Thoracic aorta (tissue), 2 donors: ENCODE measurements at regions not wholly inside any gene's neighbourhood (a gene's known extent, or its start where the extent isn't known, plus 50 kb on each side); places are given as distances from the start of the nearest gene placed in this dataset.

Experiments
- ATAC-seq: fragments of 150-250 bp; one replicate; pipeline ENCODE4 v1.8.0; 2017; ENCODE audit warnings: low read depth; ENCODE audit not compliant: insufficient number of reproducible peaks, low FRiP score
- DNase-seq: peaks from one replicate; pipeline ENCODE4 v3.0.0-alpha.2; 2020; ENCODE audit warnings: low spot score
- H3K27ac ChIP-seq, 2 donors: fragments of 200-600 bp; sonication (generic); 1 replicate in 1 of 2; 2 replicates in 1 of 2; pipeline ENCODE4 v1.5.1; 2016; ENCODE audit warnings: mild to moderate bottlenecking in 2 of 2, moderate library complexity in 2 of 2
- H3K27me3 ChIP-seq: fragments of 200-600 bp; sonication (generic); replicated peaks from 2 replicates; pipeline ENCODE4 v1.6.0; 2016; ENCODE audit warnings: mild to moderate bottlenecking; ENCODE audit not compliant: insufficient read depth
- H3K36me3 ChIP-seq: fragments of 200-600 bp; sonication (generic); one replicate; pipeline ENCODE4 v1.5.1; 2016
- H3K4me1 ChIP-seq, 2 donors: fragments of 200-600 bp; sonication (generic); 1 replicate in 1 of 2; 2 replicates in 1 of 2; pipeline versions ENCODE4 v1.5.1 to v1.6.0; 2016; ENCODE audit warnings: low read depth in 2 of 2, mild to moderate bottlenecking in 1 of 2; ENCODE audit not compliant: control insufficient read depth in 1 of 2
- H3K4me3 ChIP-seq: fragments of 200-600 bp; sonication (generic); 2 replicates; pipeline ENCODE4 v1.5.1; 2016; ENCODE audit warnings: mild to moderate bottlenecking
- H3K9me3 ChIP-seq: fragments of 200-600 bp; sonication (generic); 2 replicates; pipeline ENCODE4 v1.5.1; 2016
- TF ChIP-seq, protein P1 (sequence below): fragments of 200-600 bp; sonication (generic); IDR thresholded peaks from one replicate; pipeline ENCODE4 v1.5.1; 2019; ENCODE audit warnings: antibody characterized with exemption

DNA sequence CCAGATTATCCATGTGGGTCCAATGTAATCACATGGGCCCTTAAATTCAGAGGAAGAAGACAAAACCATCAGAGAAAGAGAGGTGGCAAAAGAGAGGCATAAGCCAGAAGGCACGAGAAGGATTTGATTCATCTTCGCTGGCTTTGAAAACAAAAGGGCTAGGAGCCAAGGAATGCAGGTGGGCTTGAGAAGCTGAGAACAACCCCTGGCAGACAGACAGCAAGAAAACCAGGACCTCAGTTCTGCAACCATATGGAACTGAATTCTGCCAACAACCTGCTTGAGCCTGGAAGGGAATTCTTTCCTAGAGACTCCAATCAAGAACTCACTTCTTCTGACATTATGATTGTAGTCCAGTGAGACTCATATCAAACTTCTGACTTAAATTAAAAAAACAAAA lies 1531.8 kb downstream of the PCDH7 start:
- H3K27ac ChIP-seq: no peak overlapping the region
- H3K36me3 ChIP-seq: no peaks in the 10 kb centered on the region
- DNase-seq (no peak), ATAC-seq (no peak)
- H3K9me3 ChIP-seq: no peaks in the 10 kb centered on the region
- TF ChIP-seq, protein P1, sequence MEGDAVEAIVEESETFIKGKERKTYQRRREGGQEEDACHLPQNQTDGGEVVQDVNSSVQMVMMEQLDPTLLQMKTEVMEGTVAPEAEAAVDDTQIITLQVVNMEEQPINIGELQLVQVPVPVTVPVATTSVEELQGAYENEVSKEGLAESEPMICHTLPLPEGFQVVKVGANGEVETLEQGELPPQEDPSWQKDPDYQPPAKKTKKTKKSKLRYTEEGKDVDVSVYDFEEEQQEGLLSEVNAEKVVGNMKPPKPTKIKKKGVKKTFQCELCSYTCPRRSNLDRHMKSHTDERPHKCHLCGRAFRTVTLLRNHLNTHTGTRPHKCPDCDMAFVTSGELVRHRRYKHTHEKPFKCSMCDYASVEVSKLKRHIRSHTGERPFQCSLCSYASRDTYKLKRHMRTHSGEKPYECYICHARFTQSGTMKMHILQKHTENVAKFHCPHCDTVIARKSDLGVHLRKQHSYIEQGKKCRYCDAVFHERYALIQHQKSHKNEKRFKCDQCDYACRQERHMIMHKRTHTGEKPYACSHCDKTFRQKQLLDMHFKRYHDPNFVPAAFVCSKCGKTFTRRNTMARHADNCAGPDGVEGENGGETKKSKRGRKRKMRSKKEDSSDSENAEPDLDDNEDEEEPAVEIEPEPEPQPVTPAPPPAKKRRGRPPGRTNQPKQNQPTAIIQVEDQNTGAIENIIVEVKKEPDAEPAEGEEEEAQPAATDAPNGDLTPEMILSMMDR: no peak
- H3K27me3 ChIP-seq: no peaks in the 10 kb centered on the region
- H3K4me3 ChIP-seq: no peak overlapping the region
- H3K4me1 ChIP-seq: no peaks in the 10 kb centered on the region

DNA sequence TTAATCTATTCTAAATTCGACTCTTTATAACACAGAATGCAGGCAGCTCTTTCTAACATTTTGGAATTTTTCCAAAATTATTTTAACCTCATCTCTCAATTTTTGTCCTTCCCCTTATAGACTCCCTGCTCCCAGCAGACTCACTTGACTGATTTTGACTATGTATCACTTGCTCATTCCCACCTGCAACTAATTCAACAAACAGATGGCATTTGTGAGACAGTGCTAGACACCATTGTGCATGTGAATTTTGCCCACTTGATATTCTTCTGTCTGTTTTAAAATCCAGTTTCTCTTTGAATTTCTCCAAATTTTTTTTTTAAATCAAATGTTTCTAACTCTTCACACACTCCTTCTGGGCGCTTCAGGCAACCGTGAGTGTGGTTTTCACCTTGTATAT lies 1534.0 kb downstream of the PCDH7 start:
- Histone ChIP-seq H3K36me3 (no peaks in the 10 kb centered on the region), H3K4me3 (no peak overlapping the region), H3K9me3 (no peaks in the 10 kb centered on the region), H3K27me3 (no peaks in the 10 kb centered on the region), H3K4me1 (no peaks in the 10 kb centered on the region), H3K27ac (no peak overlapping the region)
- no peak for ATAC-seq
- TF ChIP-seq, protein P1: no peak
- DNase-seq: no peak

DNA sequence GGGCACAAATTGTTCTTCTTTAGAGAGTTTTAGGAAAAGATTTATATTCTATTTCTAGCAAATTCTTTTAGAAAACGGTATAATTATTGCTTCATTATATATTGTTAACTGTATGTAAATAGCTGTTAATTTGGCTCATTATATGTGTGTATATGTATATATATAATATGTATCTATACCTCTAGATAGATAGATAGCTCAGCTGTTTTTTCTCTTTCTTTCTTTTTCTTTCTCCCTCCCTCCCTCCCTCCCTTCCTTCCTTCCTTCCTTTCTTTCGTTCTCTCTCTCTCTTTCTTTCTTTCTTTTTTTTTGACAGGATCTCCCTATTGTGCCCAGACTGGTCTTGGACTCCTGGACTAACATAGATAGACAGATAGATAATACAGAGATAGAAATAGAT lies 1538.8 kb downstream of the PCDH7 start:
- Histone ChIP-seq H3K4me3 (no peak overlapping the region), H3K27me3 (no peaks in the 10 kb centered on the region), H3K27ac (no peak overlapping the region), H3K36me3 (no peaks in the 10 kb centered on the region), H3K9me3 (no peaks in the 10 kb centered on the region), H3K4me1 (no peaks in the 10 kb centered on the region)
- no peak for DNase-seq
- TF ChIP-seq, protein P1: no peak
- ATAC-seq: no peak

DNA sequence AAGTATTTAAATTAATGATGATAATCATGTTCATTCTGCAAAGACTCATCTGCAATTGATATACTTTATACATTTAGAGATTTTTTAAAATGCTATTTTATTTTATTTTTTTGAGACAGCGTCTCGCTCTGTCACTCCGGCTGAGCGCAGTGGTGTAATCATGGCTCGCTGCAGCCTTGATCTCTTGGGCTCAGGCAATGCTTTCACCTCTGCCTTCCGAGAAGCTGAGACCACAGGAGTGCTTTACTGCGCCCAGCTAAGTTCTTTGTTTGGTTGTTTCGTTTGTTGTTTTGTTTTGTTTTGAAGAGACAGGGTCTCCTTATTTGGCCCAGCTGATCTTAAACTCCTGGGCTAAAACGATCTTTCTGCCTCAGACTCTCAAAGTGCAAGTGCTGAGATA lies 1541.0 kb downstream of the PCDH7 start:
- Histone ChIP-seq H3K4me3 (no peak overlapping the region), H3K9me3 (no peaks in the 10 kb centered on the region), H3K36me3 (no peaks in the 10 kb centered on the region), H3K27me3 (no peaks in the 10 kb centered on the region), H3K27ac (no peak overlapping the region), H3K4me1 (no peaks in the 10 kb centered on the region)
- ATAC-seq (no peak), DNase-seq (no peak)
- TF ChIP-seq, protein P1: no peak

DNA sequence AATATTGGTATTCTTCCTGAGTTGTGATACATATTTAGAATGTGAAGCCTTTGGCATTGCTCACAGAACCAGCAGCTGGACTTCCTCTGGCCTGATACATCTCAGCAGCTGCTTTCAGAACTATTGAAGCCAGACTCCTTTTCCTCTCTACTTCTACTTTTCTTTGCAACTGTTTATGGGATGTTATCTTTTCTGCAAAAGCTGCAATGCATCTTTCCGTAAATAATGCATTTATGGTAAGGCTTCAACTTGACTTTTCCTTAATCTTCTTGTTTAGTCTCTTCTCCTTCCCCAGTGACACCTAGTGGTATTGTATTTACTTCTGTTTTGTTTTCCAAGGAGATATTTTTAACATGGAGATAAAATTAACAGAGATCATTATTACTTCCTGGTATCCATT lies 1548.7 kb downstream of the PCDH7 start:
- no peak for ATAC-seq
- H3K4me1 ChIP-seq: no peaks in the 10 kb centered on the region
- no peak for DNase-seq

More for the DNA sequence above, 1548.7 kb downstream of the PCDH7 start:
- Histone ChIP-seq H3K36me3 (no peaks in the 10 kb centered on the region), H3K9me3 (no peaks in the 10 kb centered on the region), H3K27me3 (no peaks in the 10 kb centered on the region), H3K4me3 (no peak overlapping the region), H3K27ac (no peak overlapping the region)
- TF ChIP-seq, protein P1: no peak
